ENCODE measurements at regions not wholly inside any gene's neighbourhood (a gene's known extent, or its start where the extent isn't known, plus 50 kb on each side); places are given as distances from the start of the nearest gene placed in this dataset.
"Not testable (repeated sequence)": the region's sequence is repeated elsewhere in the genome, so short reads cannot be mapped to it uniquely, and the experiment has no call there.

GRCh38 chr18:1075876-1076275 is 171.2 kb downstream of the ADCYAP1 start:
- H3K36me3 ChIP-seq (ENCODE audit: low read depth), result no peaks in the 10 kb centered on the region
- H3K4me1 ChIP-seq (ENCODE audit: low read depth), result no peaks in the 10 kb centered on the region
- TF ChIP-seq CTCF (IDR thresholded peaks at IDR 0.05), result no peak
- peaks cover 15% of the 10 kb centered on the region for H3K9me3 ChIP-seq
- DNase-seq, result no peak
- H3K4me3 ChIP-seq, result no peak overlapping the region
- no peak for ATAC-seq
- intact Hi-C loops (cut with DNase I, micrococcal nuclease), result no loop called here

DNA sequence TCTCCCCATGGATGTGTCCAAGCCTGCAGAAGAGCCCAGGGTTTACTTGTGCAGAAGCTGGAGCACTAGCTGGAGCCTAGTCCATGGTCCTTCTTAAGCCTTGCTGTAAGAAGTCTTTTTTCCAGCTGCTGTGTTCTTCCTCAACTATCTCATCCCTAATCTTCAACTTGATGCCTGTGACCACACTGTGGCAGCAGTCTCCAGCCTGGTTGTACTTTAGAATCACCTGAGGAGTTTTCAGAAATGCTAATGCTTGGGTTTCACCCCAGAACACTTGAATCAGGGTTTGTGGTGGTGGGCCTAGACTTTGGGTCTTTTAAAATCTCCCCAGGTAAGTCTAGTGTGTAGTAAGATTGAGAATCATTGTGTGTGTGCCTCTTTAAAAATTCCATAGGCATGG is 173.6 kb downstream of the ADCYAP1 start:
- H3K36me3 ChIP-seq (ENCODE audit: low read depth), result no peaks in the 10 kb centered on the region
- H3K4me3 ChIP-seq, result no peak overlapping the region
- no peak for TF ChIP-seq CTCF (IDR thresholded peaks at IDR 0.05)
- H3K4me1 ChIP-seq (ENCODE audit: low read depth), result no peaks in the 10 kb centered on the region
- peaks cover 15% of the 10 kb centered on the region for H3K9me3 ChIP-seq
- intact Hi-C loops (cut with DNase I, micrococcal nuclease), result no loop called here
- ATAC-seq, result no peak
- DNase-seq, result no peak

DNA sequence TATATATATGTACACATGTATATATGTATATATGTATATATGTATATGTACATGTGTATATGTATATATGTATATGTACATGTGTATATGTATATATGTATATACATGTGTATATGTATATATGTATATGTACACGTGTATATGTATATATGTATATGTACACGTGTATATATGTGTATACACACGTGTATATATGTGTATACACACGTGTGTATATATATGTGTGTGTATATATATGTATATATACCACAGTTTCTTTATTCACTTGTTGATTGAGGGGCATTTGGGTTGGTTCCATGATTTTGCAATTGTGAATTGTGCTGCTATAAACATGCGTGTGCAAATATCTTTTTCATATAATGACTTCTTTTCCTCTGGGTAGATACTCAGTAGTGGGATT is 179.0 kb downstream of the ADCYAP1 start:
- intact Hi-C loops (cut with DNase I, micrococcal nuclease); H3K36me3 ChIP-seq (ENCODE audit: low read depth); H3K4me1 ChIP-seq (ENCODE audit: low read depth); H3K4me3 ChIP-seq; DNase-seq; ATAC-seq: not testable (repeated sequence)
- H3K9me3 ChIP-seq, result peaks cover 47% of the 10 kb centered on the region

DNA sequence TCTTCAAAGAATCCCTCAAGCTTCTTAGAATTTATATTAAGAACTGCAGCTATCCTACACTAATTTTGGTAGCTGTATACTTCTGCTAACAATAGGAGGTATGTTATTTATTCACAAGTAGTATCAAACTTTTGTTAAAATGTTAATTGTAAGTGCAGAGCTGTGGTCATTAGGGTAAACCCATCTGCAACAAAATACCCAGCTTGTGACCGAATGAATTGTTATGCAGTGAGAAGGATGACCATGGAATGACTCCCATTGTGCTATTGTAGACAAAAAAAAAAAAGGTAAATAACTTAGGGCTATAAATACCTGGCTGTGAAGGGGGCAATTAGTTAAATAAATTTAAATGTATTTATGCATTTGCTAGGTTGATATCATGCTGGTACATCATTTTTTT is 186.1 kb downstream of the ADCYAP1 start:
- H3K4me3 ChIP-seq, result no peak overlapping the region
- no peak for TF ChIP-seq CTCF (IDR thresholded peaks at IDR 0.05)
- peaks cover 57% of the 10 kb centered on the region for H3K9me3 ChIP-seq
- H3K36me3 ChIP-seq (ENCODE audit: low read depth), result no peaks in the 10 kb centered on the region
- ATAC-seq (no peak), DNase-seq (no peak)
- intact Hi-C loops (cut with DNase I, micrococcal nuclease), result no loop called here
- no peaks in the 10 kb centered on the region for H3K4me1 ChIP-seq (ENCODE audit: low read depth)

DNA sequence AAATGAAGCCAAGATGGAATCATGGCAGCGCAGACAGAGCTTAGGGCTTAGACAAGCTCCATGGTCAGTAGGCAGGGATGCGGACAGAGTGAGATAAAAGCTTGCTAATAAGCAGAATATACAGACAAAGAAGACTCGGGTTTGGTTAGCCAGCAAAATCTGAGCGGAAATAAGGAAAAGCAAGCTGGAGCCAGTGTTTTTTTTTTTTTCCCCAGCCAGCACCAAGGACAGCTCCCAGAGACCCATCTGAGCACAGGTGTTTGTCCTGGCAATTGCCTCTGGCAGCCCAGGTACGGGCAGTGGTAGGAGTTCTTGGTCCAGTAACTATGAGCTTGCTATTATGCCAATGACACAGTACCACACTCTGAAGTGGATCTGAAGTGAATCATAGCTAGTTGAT is 187.6 kb downstream of the ADCYAP1 start:
- Histone ChIP-seq H3K9me3 (peaks cover 45% of the 10 kb centered on the region), H3K4me1 (ENCODE audit: low read depth) (no peaks in the 10 kb centered on the region), H3K4me3 (no peak overlapping the region), H3K36me3 (ENCODE audit: low read depth) (no peaks in the 10 kb centered on the region)
- ATAC-seq, result no peak
- no peak for DNase-seq
- intact Hi-C loops (cut with DNase I, micrococcal nuclease), result no loop called here
- TF ChIP-seq CTCF (IDR thresholded peaks at IDR 0.05), result no peak

DNA sequence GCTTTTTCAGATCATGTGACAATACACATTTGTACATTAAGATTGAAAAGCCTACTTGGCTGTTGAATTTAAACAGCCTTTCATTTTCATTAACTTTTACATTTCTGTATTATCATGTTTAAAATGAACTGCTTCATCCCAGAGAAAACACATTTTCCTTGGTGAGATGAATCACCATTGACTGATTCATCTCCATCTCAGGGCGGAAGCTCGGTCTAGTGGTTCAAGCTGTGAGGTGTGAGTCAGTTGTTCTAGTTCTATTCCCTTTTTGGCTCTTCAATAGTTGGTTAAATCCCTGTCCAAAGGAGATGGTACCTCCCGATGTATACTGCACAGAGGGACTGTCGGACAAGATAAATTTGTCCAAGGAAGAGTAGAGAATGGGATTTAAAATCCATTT is 189.7 kb downstream of the ADCYAP1 start:
- H3K4me3 ChIP-seq, result no peak overlapping the region
- no peaks in the 10 kb centered on the region for H3K4me1 ChIP-seq (ENCODE audit: low read depth)
- intact Hi-C loops (cut with DNase I, micrococcal nuclease), result no loop called here
- DNase-seq, result no peak
- no peak for TF ChIP-seq CTCF (IDR thresholded peaks at IDR 0.05)
- no peaks in the 10 kb centered on the region for H3K36me3 ChIP-seq (ENCODE audit: low read depth)
- peaks cover 43% of the 10 kb centered on the region for H3K9me3 ChIP-seq
- ATAC-seq, result no peak

- ATAC-seq; H3K4me3 ChIP-seq; intact Hi-C loops (cut with DNase I, micrococcal nuclease); H3K4me1 ChIP-seq (ENCODE audit: low read depth); H3K36me3 ChIP-seq (ENCODE audit: low read depth): not testable (repeated sequence)
- peaks cover 28% of the 10 kb centered on the region for H3K9me3 ChIP-seq
- peak in 1 of 3 donors; percentile 43 for DNase-seq
These were observed 193.5 kb downstream of the ADCYAP1 start for GRCh38 chr18:1097991-1098735.

All from mucosa of descending colon (tissue), 3 donors.